ENCODE measurements at regions not wholly inside any gene's neighbourhood (a gene's known extent, or its start where the extent isn't known, plus 50 kb on each side); places are given as distances from the start of the nearest gene placed in this dataset.
A peak's percentile ranks its signal among the peaks of the same experiment; 100 is the strongest.

DNA sequence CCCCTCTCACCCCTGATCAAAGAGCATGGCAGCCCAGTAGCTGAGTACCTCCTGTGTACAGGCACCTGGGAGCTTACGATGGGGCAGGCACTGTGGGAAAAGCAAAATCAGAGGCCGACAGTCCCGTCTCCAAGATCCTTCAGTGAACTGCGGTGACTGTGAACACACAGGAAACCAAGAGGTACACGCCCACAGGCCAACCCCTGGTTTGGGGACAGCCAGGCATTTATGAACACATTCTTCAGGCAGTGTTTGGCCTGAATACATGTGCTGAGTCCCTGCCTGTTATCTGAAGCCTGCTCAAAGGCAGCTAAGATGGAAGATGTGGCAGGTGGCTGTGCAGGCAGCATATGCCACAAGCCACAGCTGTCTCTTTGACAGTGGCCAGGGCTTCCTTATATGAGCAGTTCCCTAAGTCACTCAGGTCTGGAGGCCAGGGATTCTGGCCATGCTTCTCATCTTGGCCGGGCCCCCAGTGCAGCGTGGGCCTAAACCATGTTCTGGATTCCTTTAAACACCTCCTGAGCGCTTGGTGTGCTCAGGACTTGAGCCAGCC lies 123.6 kb downstream of the UQCRFS1 start:
- WGBS (ENCODE audit: insufficient coverage) = 88% methylated on average over 8 of the region's 8 CpGs
- POLR2A ChIA-PET = no interaction called here

DNA sequence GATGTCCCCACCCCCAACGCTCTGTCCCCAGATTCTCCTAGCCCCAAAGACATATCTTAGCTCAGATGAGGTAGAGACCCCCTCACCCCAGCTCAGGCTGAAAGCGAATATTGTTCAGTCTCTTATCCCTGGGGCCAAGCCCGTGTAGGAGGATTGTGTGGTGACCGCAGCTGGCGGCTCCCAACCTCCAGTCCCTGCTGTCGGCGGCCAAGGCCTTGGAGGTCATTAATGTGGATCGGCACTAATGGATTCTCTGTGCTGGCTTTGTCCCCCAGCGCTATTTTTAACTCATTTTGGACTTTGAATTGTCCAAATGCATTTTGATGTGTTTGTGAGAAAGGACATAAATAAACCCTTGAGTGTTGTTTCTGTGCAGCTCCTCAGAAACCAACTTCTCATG lies 124.2 kb downstream of the UQCRFS1 start:
- ChIA-PET CTCF (no interaction called here), POLR2A (no interaction called here)
- H3K9me3 ChIP-seq (ENCODE audit: control extremely low read depth in 1 of 5, control insufficient read depth in 4 of 5, insufficient read depth in 2 of 5, low read depth in 1 of 5, low read length in 4 of 5) = no peaks in the 10 kb centered on the region
- no peaks in the 10 kb centered on the region for H3K4me1 ChIP-seq (ENCODE audit: control extremely low read depth in 1 of 4, control insufficient read depth in 4 of 4, insufficient read depth in 4 of 4, low read length in 3 of 4)
- H3K27ac ChIP-seq (ENCODE audit: insufficient read depth in 1 of 2, low read depth in 1 of 2, low read length in 2 of 2, poor library complexity in 1 of 2, severe bottlenecking in 2 of 2) = no peak overlapping the region
- no peaks in the 10 kb centered on the region for H3K36me3 ChIP-seq (ENCODE audit: control insufficient read depth in 4 of 4, insufficient read depth in 4 of 4, low read length in 3 of 4)
- peaks cover 0 to 8% (median 0%) of the 10 kb centered on the region in 5 experiments for H3K27me3 ChIP-seq (replicated peaks in 2 of 5; ENCODE audit: control insufficient read depth in 4 of 5, insufficient read depth in 5 of 5, low read length in 4 of 5)
- 100% methylated on average over 8 of the region's 9 CpGs for WGBS (ENCODE audit: insufficient coverage)
- H3K4me3 ChIP-seq (ENCODE audit: control insufficient read depth in 1 of 7, extremely low read depth in 1 of 7, insufficient read depth in 4 of 7, low read depth in 2 of 7, low read length in 6 of 7) = no peak overlapping the region
- no peak for DNase-seq

More for the DNA sequence above, 123.6 kb downstream of the UQCRFS1 start:
- no peak overlapping the region for H3K4me3 ChIP-seq (ENCODE audit: control insufficient read depth in 1 of 7, extremely low read depth in 1 of 7, insufficient read depth in 4 of 7, low read depth in 2 of 7, low read length in 6 of 7)
- no peaks in the 10 kb centered on the region for H3K9me3 ChIP-seq (ENCODE audit: control extremely low read depth in 1 of 5, control insufficient read depth in 4 of 5, insufficient read depth in 2 of 5, low read depth in 1 of 5, low read length in 4 of 5)
- no peak overlapping the region for H3K27ac ChIP-seq (ENCODE audit: insufficient read depth in 1 of 2, low read depth in 1 of 2, low read length in 2 of 2, poor library complexity in 1 of 2, severe bottlenecking in 2 of 2)
- DNase-seq = no peak
- CTCF ChIA-PET = no interaction called here
- no peaks in the 10 kb centered on the region for H3K36me3 ChIP-seq (ENCODE audit: control insufficient read depth in 4 of 4, insufficient read depth in 4 of 4, low read length in 3 of 4)
- peaks cover 0 to 8% (median 0%) of the 10 kb centered on the region in 5 experiments for H3K27me3 ChIP-seq (replicated peaks in 2 of 5; ENCODE audit: control insufficient read depth in 4 of 5, insufficient read depth in 5 of 5, low read length in 4 of 5)
- no peaks in the 10 kb centered on the region for H3K4me1 ChIP-seq (ENCODE audit: control extremely low read depth in 1 of 4, control insufficient read depth in 4 of 4, insufficient read depth in 4 of 4, low read length in 3 of 4)

DNA sequence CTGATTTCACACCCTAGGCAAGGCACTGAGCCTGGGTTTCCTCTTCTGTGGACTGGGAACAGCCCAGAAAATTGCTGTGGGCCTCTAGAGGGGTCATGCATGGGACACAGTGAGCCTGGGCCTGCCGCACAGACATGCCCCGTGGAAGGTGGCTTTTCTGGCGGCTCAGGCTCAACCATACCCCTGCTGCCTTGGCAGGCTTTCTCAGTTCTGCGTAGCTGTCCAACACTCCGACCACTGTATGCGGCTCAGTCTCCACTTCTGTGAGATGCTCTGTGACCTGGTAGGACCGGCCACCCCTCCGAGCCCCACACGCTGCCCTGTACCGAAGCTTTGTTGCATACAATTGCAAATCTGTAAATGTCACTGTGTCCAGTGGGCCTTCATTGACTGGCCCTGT lies 126.3 kb downstream of the UQCRFS1 start:
- ChIA-PET CTCF (no interaction called here), POLR2A (no interaction called here)
- Histone ChIP-seq H3K27ac (ENCODE audit: insufficient read depth in 1 of 2, low read depth in 1 of 2, low read length in 2 of 2, poor library complexity in 1 of 2, severe bottlenecking in 2 of 2) (no peak overlapping the region), H3K4me1 (ENCODE audit: control extremely low read depth in 1 of 4, control insufficient read depth in 4 of 4, insufficient read depth in 4 of 4, low read length in 3 of 4) (no peaks in the 10 kb centered on the region), H3K27me3 (replicated peaks in 2 of 5; ENCODE audit: control insufficient read depth in 4 of 5, insufficient read depth in 5 of 5, low read length in 4 of 5) (peaks cover 0 to 8% (median 2%) of the 10 kb centered on the region in 5 experiments), H3K4me3 (ENCODE audit: control insufficient read depth in 1 of 7, extremely low read depth in 1 of 7, insufficient read depth in 4 of 7, low read depth in 2 of 7, low read length in 6 of 7) (no peak overlapping the region), H3K9me3 (ENCODE audit: control extremely low read depth in 1 of 5, control insufficient read depth in 4 of 5, insufficient read depth in 2 of 5, low read depth in 1 of 5, low read length in 4 of 5) (no peaks in the 10 kb centered on the region), H3K36me3 (ENCODE audit: control insufficient read depth in 4 of 4, insufficient read depth in 4 of 4, low read length in 3 of 4) (no peaks in the 10 kb centered on the region)
- DNase-seq = no peak
- whole genome bisulfite sequencing (ENCODE audit: insufficient coverage) = 89% methylated on average over 10 of the region's 10 CpGs

DNA sequence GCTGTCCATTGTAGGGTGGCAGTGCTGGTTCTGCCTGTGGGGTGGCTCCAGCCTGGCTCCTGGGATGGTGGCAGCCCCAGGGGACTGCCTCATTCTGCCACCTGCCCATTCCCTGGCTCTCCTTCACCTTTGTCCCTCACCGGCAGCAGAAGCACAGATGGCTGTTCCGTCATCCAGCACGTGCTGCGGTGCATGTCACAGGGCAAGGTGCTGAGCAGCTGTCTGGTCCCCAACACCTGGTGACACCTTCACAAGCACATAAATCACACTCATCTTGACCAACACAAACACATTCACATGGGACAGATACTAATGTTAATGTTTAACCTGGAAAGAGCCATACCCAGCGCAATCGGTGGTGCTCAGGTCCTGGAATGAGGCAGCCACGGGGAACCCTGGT lies 126.8 kb downstream of the UQCRFS1 start:
- H3K27ac ChIP-seq (ENCODE audit: insufficient read depth in 1 of 2, low read depth in 1 of 2, low read length in 2 of 2, poor library complexity in 1 of 2, severe bottlenecking in 2 of 2) = no peak overlapping the region
- peaks cover 0 to 8% (median 2%) of the 10 kb centered on the region in 5 experiments for H3K27me3 ChIP-seq (replicated peaks in 2 of 5; ENCODE audit: control insufficient read depth in 4 of 5, insufficient read depth in 5 of 5, low read length in 4 of 5)
- 98% methylated on average over 3 of the region's 7 CpGs for WGBS (ENCODE audit: insufficient coverage)
- ChIA-PET POLR2A (no interaction called here), CTCF (no interaction called here)
- DNase-seq = no peak
- H3K4me1 ChIP-seq (ENCODE audit: control extremely low read depth in 1 of 4, control insufficient read depth in 4 of 4, insufficient read depth in 4 of 4, low read length in 3 of 4) = no peaks in the 10 kb centered on the region
- no peak overlapping the region for H3K4me3 ChIP-seq (ENCODE audit: control insufficient read depth in 1 of 7, extremely low read depth in 1 of 7, insufficient read depth in 4 of 7, low read depth in 2 of 7, low read length in 6 of 7)
- no peaks in the 10 kb centered on the region for H3K36me3 ChIP-seq (ENCODE audit: control insufficient read depth in 4 of 4, insufficient read depth in 4 of 4, low read length in 3 of 4)
- no peaks in the 10 kb centered on the region for H3K9me3 ChIP-seq (ENCODE audit: control extremely low read depth in 1 of 5, control insufficient read depth in 4 of 5, insufficient read depth in 2 of 5, low read depth in 1 of 5, low read length in 4 of 5)

DNA sequence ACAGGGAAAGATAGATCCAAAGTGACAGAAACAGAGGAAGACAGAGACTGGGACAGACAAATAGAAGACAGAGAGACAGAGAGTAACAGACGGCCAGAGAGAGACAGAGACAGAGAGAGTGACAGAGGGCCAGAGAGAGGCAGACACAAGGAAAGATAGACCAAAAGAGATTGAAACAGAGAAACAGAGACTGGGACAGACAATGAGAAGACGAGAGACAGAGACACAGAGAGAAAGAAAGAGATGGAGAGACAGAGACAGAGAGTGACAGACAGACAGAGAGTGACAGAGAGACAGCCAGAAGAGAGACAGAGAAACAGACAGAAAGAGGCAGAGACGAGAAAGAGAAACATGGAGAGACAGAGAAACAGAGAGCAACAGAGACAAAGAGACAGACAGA lies 127.3 kb downstream of the UQCRFS1 start:
- DNase-seq = no peak
- POLR2A ChIA-PET = no interaction called here
- H3K9me3 ChIP-seq (ENCODE audit: control extremely low read depth in 1 of 5, control insufficient read depth in 4 of 5, insufficient read depth in 2 of 5, low read depth in 1 of 5, low read length in 4 of 5) = no peaks in the 10 kb centered on the region
- 85% methylated on average over 3 of the region's 3 CpGs for WGBS (ENCODE audit: insufficient coverage)
- H3K36me3 ChIP-seq (ENCODE audit: control insufficient read depth in 4 of 4, insufficient read depth in 4 of 4, low read length in 3 of 4) = no peaks in the 10 kb centered on the region
- H3K27me3 ChIP-seq (replicated peaks in 2 of 5; ENCODE audit: control insufficient read depth in 4 of 5, insufficient read depth in 5 of 5, low read length in 4 of 5) = peaks cover 0 to 8% (median 2%) of the 10 kb centered on the region in 5 experiments
- CTCF ChIA-PET = no interaction called here
- no peaks in the 10 kb centered on the region for H3K4me1 ChIP-seq (ENCODE audit: control extremely low read depth in 1 of 4, control insufficient read depth in 4 of 4, insufficient read depth in 4 of 4, low read length in 3 of 4)
- no peak overlapping the region for H3K27ac ChIP-seq (ENCODE audit: insufficient read depth in 1 of 2, low read depth in 1 of 2, low read length in 2 of 2, poor library complexity in 1 of 2, severe bottlenecking in 2 of 2)
- no peak overlapping the region for H3K4me3 ChIP-seq (ENCODE audit: control insufficient read depth in 1 of 7, extremely low read depth in 1 of 7, insufficient read depth in 4 of 7, low read depth in 2 of 7, low read length in 6 of 7)

DNA sequence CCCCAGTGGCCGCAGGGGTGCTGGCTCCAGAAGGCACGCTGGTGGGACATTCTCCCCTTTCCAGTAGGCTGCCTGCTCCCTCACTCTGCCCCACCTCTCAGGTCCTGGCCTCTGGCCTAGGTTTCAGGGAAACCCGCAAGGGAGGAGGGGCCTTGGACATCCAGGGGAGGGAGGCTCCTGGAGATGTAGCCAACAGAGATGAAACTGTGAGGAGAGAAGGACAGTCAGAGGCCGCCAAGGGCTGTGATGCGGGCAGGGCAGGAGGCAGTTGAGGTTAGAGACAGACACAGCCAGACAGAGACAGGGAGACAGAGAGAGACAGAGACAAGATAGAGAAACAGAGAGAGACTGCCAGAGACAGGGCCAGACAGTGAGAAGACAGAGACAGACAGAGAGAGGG lies 127.7 kb downstream of the UQCRFS1 start:
- Histone ChIP-seq H3K4me3 (ENCODE audit: control insufficient read depth in 1 of 7, extremely low read depth in 1 of 7, insufficient read depth in 4 of 7, low read depth in 2 of 7, low read length in 6 of 7) (no peak overlapping the region), H3K36me3 (ENCODE audit: control insufficient read depth in 4 of 4, insufficient read depth in 4 of 4, low read length in 3 of 4) (no peaks in the 10 kb centered on the region), H3K27me3 (replicated peaks in 2 of 5; ENCODE audit: control insufficient read depth in 4 of 5, insufficient read depth in 5 of 5, low read length in 4 of 5) (peaks cover 0 to 8% (median 2%) of the 10 kb centered on the region in 5 experiments), H3K4me1 (ENCODE audit: control extremely low read depth in 1 of 4, control insufficient read depth in 4 of 4, insufficient read depth in 4 of 4, low read length in 3 of 4) (no peaks in the 10 kb centered on the region), H3K27ac (ENCODE audit: insufficient read depth in 1 of 2, low read depth in 1 of 2, low read length in 2 of 2, poor library complexity in 1 of 2, severe bottlenecking in 2 of 2) (no peak overlapping the region), H3K9me3 (ENCODE audit: control extremely low read depth in 1 of 5, control insufficient read depth in 4 of 5, insufficient read depth in 2 of 5, low read depth in 1 of 5, low read length in 4 of 5) (no peaks in the 10 kb centered on the region)
- whole genome bisulfite sequencing (ENCODE audit: insufficient coverage) = 96% methylated on average over 4 of the region's 5 CpGs
- ChIA-PET CTCF (no interaction called here), POLR2A (no interaction called here)
- DNase-seq = no peak

DNA sequence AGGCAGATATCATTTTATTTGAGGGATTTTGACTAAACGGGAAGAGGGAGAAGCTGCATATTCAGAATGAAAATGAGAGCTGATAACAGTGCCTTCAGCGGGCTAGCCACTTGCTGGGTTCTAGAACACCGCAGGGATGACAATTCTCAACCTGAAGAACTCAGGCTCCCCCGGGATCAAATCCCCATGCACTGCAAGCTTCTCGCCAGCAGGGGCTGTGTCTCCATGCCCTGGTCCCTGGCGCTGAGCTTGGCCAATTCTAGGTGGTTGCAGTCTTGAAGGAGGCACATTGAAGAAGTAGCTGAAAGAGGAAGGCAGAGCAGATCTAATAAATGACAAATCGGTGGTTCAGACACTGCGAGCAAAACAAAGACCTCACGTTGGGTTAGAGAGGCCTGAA lies 128.7 kb downstream of the UQCRFS1 start:
- 75% methylated on average over 8 of the region's 9 CpGs for WGBS (ENCODE audit: insufficient coverage)

More for the DNA sequence above, 128.7 kb downstream of the UQCRFS1 start:
- peak in 2 of 3 donors; percentile 1 to 2 for DNase-seq
- H3K4me1 ChIP-seq (ENCODE audit: control extremely low read depth in 1 of 4, control insufficient read depth in 4 of 4, insufficient read depth in 4 of 4, low read length in 3 of 4) = no peaks in the 10 kb centered on the region
- no peak overlapping the region for H3K27ac ChIP-seq (ENCODE audit: insufficient read depth in 1 of 2, low read depth in 1 of 2, low read length in 2 of 2, poor library complexity in 1 of 2, severe bottlenecking in 2 of 2)
- no peak overlapping the region for H3K4me3 ChIP-seq (ENCODE audit: control insufficient read depth in 1 of 7, extremely low read depth in 1 of 7, insufficient read depth in 4 of 7, low read depth in 2 of 7, low read length in 6 of 7)
- ChIA-PET CTCF (interaction anchor here (1.0 kb wide), 1 partner anchor 8 kb away, joined by 3 read pairs; no protein-coding TSS in a partner anchor), POLR2A (no interaction called here)
- H3K27me3 ChIP-seq (replicated peaks in 2 of 5; ENCODE audit: control insufficient read depth in 4 of 5, insufficient read depth in 5 of 5, low read length in 4 of 5) = peaks cover 0 to 8% (median 2%) of the 10 kb centered on the region in 5 experiments
- H3K9me3 ChIP-seq (ENCODE audit: control extremely low read depth in 1 of 5, control insufficient read depth in 4 of 5, insufficient read depth in 2 of 5, low read depth in 1 of 5, low read length in 4 of 5) = no peaks in the 10 kb centered on the region
- H3K36me3 ChIP-seq (ENCODE audit: control insufficient read depth in 4 of 4, insufficient read depth in 4 of 4, low read length in 3 of 4) = no peaks in the 10 kb centered on the region

All from common myeloid progenitor, CD34-positive (primary cell).